CD14-positive monocyte (primary cell): ENCODE measurements at regions not wholly inside any gene's neighbourhood (a gene's known extent, or its start where the extent isn't known, plus 50 kb on each side); places are given as distances from the start of the nearest gene placed in this dataset.

Source experiments
- DNase-seq, 3 donors: peaks; one replicate each; pipeline ENCODE4 v3.0.0-alpha.2; 2011 to 2022
- H2AFZ ChIP-seq: 2 replicates; pipeline ENCODE4 v1.6.0; 2012; ENCODE audit warnings: mild to moderate bottlenecking, low read depth, low read length, inconsistent platforms; ENCODE audit not compliant: insufficient read depth, poor library complexity, severe bottlenecking
- H3K27ac ChIP-seq, 2 donors: 1 replicate in 1 of 2; 2 replicates in 1 of 2; pipeline ENCODE4 v1.5.1; 2012 to 2013; ENCODE audit warnings: low read length in 2 of 2, control low read depth in 1 of 2, inconsistent platforms in 1 of 2, low read depth in 1 of 2, mild to moderate bottlenecking in 1 of 2
- H3K27me3 ChIP-seq, 2 donors: one replicate each; pipeline versions ENCODE4 v1.6.0 to v1.6.1; 2011 to 2013; ENCODE audit warnings: low read length in 2 of 2; ENCODE audit not compliant: control insufficient read depth in 2 of 2, insufficient read depth in 2 of 2
- H3K36me3 ChIP-seq, 2 donors: replicated peaks in 1 of 2; 1 replicate in 1 of 2; 2 replicates in 1 of 2; pipeline versions ENCODE4 v1.5.1 to v1.6.1; 2012 to 2013; ENCODE audit warnings: low read length in 2 of 2, control low read depth in 1 of 2, inconsistent platforms in 1 of 2, mild to moderate bottlenecking in 1 of 2; ENCODE audit not compliant: insufficient read depth in 2 of 2, control insufficient read depth in 1 of 2
- H3K4me1 ChIP-seq, 2 donors: 1 replicate in 1 of 2; 2 replicates in 1 of 2; pipeline versions ENCODE4 v1.5.1 to v1.6.1; 2012 to 2013; ENCODE audit warnings: low read length in 2 of 2, control low read depth in 1 of 2, inconsistent platforms in 1 of 2, mild to moderate bottlenecking in 1 of 2, moderate library complexity in 1 of 2; ENCODE audit not compliant: insufficient read depth in 2 of 2, control insufficient read depth in 1 of 2
- H3K4me2 ChIP-seq: replicated peaks from 2 replicates; pipeline ENCODE3; 2012; ENCODE audit warnings: low read length, moderate library complexity, mild to moderate bottlenecking; ENCODE audit not compliant: poor library complexity, severe bottlenecking; ENCODE audit errors: extremely low read depth
- H3K4me3 ChIP-seq, 3 experiments: fragments of 200-600 bp in 1 of 3; sonication (generic) in 1 of 3; replicated peaks in 1 of 3; 1 replicate in 2 of 3; 2 replicates in 1 of 3; pipeline ENCODE4 v1.5.1; 2011 to 2013; ENCODE audit warnings: low read length in 3 of 3, mild to moderate bottlenecking in 3 of 3, control low read depth in 2 of 3, low read depth in 2 of 3, inconsistent platforms in 1 of 3, moderate library complexity in 1 of 3
- H3K79me2 ChIP-seq: 2 replicates; pipeline ENCODE4 v1.6.0; 2012; ENCODE audit warnings: mild to moderate bottlenecking, control low read depth, inconsistent platforms, low read length, moderate library complexity; ENCODE audit not compliant: insufficient read depth
- H3K9ac ChIP-seq: 2 replicates; pipeline ENCODE4 v1.6.0; 2017; ENCODE audit warnings: low read length, mild to moderate bottlenecking; ENCODE audit not compliant: insufficient read depth, poor library complexity, severe bottlenecking
- H3K9me3 ChIP-seq, 2 donors: replicated peaks in 1 of 2; 1 replicate in 1 of 2; 2 replicates in 1 of 2; pipeline versions ENCODE4 v1.5.1 to v1.6.1; 2012 to 2013; ENCODE audit warnings: low read length in 2 of 2, control low read depth in 1 of 2; ENCODE audit not compliant: control insufficient read depth in 1 of 2, insufficient read depth in 1 of 2
- H4K20me1 ChIP-seq: 2 replicates; pipeline ENCODE4 v1.6.0; 2012; ENCODE audit warnings: mild to moderate bottlenecking, low read length, control low read depth, moderate library complexity; ENCODE audit not compliant: insufficient read depth
- H3K27ac Mint-ChIP-seq, 7 donors: one replicate each; pipeline ENCODE4 v1.8.0; 2020; ENCODE audit warnings: mild to moderate bottlenecking in 7 of 7, mixed read lengths in 7 of 7, moderate library complexity in 6 of 7, inconsistent platforms in 2 of 7
- H3K27me3 Mint-ChIP-seq, 3 donors: one replicate each; pipeline ENCODE4 v1.8.0; 2021 to 2022; ENCODE audit warnings: low read depth in 3 of 3, mild to moderate bottlenecking in 3 of 3, mixed read lengths in 3 of 3, moderate library complexity in 3 of 3, inconsistent platforms in 1 of 3
- H3K36me3 Mint-ChIP-seq, 2 donors: one replicate each; pipeline ENCODE4 v1.8.0; 2020; ENCODE audit warnings: mixed read lengths in 2 of 2, inconsistent platforms in 1 of 2, mild to moderate bottlenecking in 1 of 2
- H3K4me1 Mint-ChIP-seq: one replicate; pipeline ENCODE4 v1.8.0; 2020; ENCODE audit warnings: mild to moderate bottlenecking, mixed read lengths
- H3K4me3 Mint-ChIP-seq, 2 donors: one replicate each; pipeline ENCODE4 v1.8.0; 2020; ENCODE audit warnings: mild to moderate bottlenecking in 2 of 2, mixed read lengths in 2 of 2, moderate library complexity in 1 of 2
- H3K9me3 Mint-ChIP-seq, 7 donors: one replicate each; pipeline ENCODE4 v1.8.0; 2020 to 2022; ENCODE audit warnings: mixed read lengths in 7 of 7, mild to moderate bottlenecking in 6 of 7, moderate library complexity in 6 of 7, inconsistent platforms in 2 of 7
- CTCF ChIP-seq: fragments of 200-600 bp; IDR thresholded peaks from one replicate; pipeline ENCODE4 v1.8.0; 2022; ENCODE audit warnings: antibody characterized with exemption, mild to moderate bottlenecking
- whole genome bisulfite sequencing: methylation state at CpG from one replicate; pipeline ENCODE4 v1.1.5; 2013; ENCODE audit warnings: missing lambda C conversion rate; ENCODE audit not compliant: insufficient coverage; 5-methylcytosine and 5-hydroxymethylcytosine counted together
- intact Hi-C, 2 donors: fragments of 100-400 bp; cut with micrococcal nuclease; formaldehyde crosslinking; loops; one replicate each; pipeline versions ENCODE4 v1.15.0 to v1.15.1; 2023

GRCh38 chr3:13143381-13144004 is 70.3 kb upstream of the IQSEC1 start:
- no peak overlapping the region for H3K4me3 Mint-ChIP-seq
- H4K20me1 ChIP-seq: no peaks in the 10 kb centered on the region
- WGBS: 85% methylated on average over 4 of the region's 7 CpGs
- no peaks in the 10 kb centered on the region for H3K36me3 Mint-ChIP-seq
- no peaks in the 10 kb centered on the region for H3K4me1 ChIP-seq
- peaks cover 3 to 12% (median 8%) of the 10 kb centered on the region in 3 donors for H3K27me3 Mint-ChIP-seq
- H3K27ac ChIP-seq: no peak overlapping the region
- H3K9ac ChIP-seq: no peak overlapping the region
- H3K4me1 Mint-ChIP-seq: no peaks in the 10 kb centered on the region
- H3K4me2 ChIP-seq: no peak overlapping the region
- H3K4me3 ChIP-seq: no peak overlapping the region
- H3K27ac Mint-ChIP-seq: peak overlapping the region in 1 of 7 donors; percentile 16
- H2AFZ ChIP-seq: no peak overlapping the region
- peaks cover 0 to 4% (median 0%) of the 10 kb centered on the region in 7 donors for H3K9me3 Mint-ChIP-seq
- no peaks in the 10 kb centered on the region for H3K27me3 ChIP-seq
- no peaks in the 10 kb centered on the region for H3K79me2 ChIP-seq
- no peak for TF ChIP-seq CTCF
- no peaks in the 10 kb centered on the region for H3K9me3 ChIP-seq
- intact Hi-C loops: no loop called here
- DNase-seq: no peak
- H3K36me3 ChIP-seq: no peaks in the 10 kb centered on the region

- 91% methylated on average over 4 of the region's 9 CpGs for WGBS
- intact Hi-C loops: no loop called here
- no peak overlapping the region for H3K4me3 ChIP-seq
- no peak overlapping the region for H2AFZ ChIP-seq
- H4K20me1 ChIP-seq: no peaks in the 10 kb centered on the region
- H3K9me3 ChIP-seq: no peaks in the 10 kb centered on the region
- Mint-ChIP-seq H3K4me3 (no peak overlapping the region), H3K27ac (peak overlapping the region in 1 of 7 donors; percentile 5), H3K9me3 (peaks cover 0 to 4% (median 0%) of the 10 kb centered on the region in 7 donors), H3K27me3 (peaks cover 3 to 12% (median 11%) of the 10 kb centered on the region in 3 donors), H3K36me3 (no peaks in the 10 kb centered on the region), H3K4me1 (no peaks in the 10 kb centered on the region)
- no peak overlapping the region for H3K4me2 ChIP-seq
- no peak for DNase-seq
- H3K79me2 ChIP-seq: no peaks in the 10 kb centered on the region
- H3K27me3 ChIP-seq: no peaks in the 10 kb centered on the region
- H3K36me3 ChIP-seq: no peaks in the 10 kb centered on the region
- no peaks in the 10 kb centered on the region for H3K4me1 ChIP-seq
- no peak for TF ChIP-seq CTCF
- H3K9ac ChIP-seq: no peak overlapping the region
- H3K27ac ChIP-seq: no peak overlapping the region
Observed at GRCh38 chr3:13142552-13143380, 69.5 kb upstream of the IQSEC1 start.
